H1 (cell line): ENCODE measurements at regions not wholly inside any gene's neighbourhood (a gene's known extent, or its start where the extent isn't known, plus 50 kb on each side); places are given as distances from the start of the nearest gene placed in this dataset.

ENCODE experiments used
- CTCF ChIA-PET: fragments of 300-600 bp; sonication (Branson Sonifier 250); formaldehyde crosslinking; loops from one replicate; lab custom pipeline; 2021; ENCODE audit not compliant: partially characterized antibody; lab: Charles Lee
- POLR2A ChIA-PET: fragments of 300-600 bp; sonication (Branson Sonifier 250); formaldehyde crosslinking; loops from one replicate; lab custom pipeline; 2021; ENCODE audit warnings: inconsistent platforms; ENCODE audit not compliant: partially characterized antibody; lab: Charles Lee
- DNase-seq, 2 experiments: peaks; one replicate each; pipeline versions ENCODE4 v3.0.0 to v3.0.0-alpha.2; 2010 to 2022; ENCODE audit warnings: low spot score in 2 of 2, low read depth in 1 of 2, mixed read lengths in 1 of 2
- FAIRE-seq: peaks from 2 replicates; lab custom pipeline; 2011; peaks lifted over from hg19 to GRCh38; lab: Jason Lieb, UNC
- H2AFZ ChIP-seq: 2 replicates; pipeline ENCODE4 v1.8.1; 2012; ENCODE audit warnings: low read length, inconsistent platforms
- H2AK5ac ChIP-seq: 2 replicates; pipeline ENCODE4 v1.6.1; 2013; ENCODE audit warnings: low read depth, low read length
- H2BK120ac ChIP-seq: replicated peaks from 2 replicates; pipeline ENCODE3; 2013; ENCODE audit warnings: low read depth, low read length, inconsistent platforms
- H2BK12ac ChIP-seq: 2 replicates; pipeline ENCODE4 v1.6.1; 2013; ENCODE audit warnings: low read depth, low read length
- H2BK15ac ChIP-seq: 2 replicates; pipeline ENCODE4 v1.6.1; 2013; ENCODE audit warnings: low read length
- H2BK20ac ChIP-seq: 2 replicates; pipeline ENCODE4 v1.6.1; 2013; ENCODE audit warnings: low read length
- H2BK5ac ChIP-seq: 2 replicates; pipeline ENCODE4 v1.6.1; 2013; ENCODE audit warnings: low read depth, low read length
- H3K14ac ChIP-seq: 2 replicates; pipeline ENCODE4 v1.6.1; 2013; ENCODE audit warnings: inconsistent platforms; ENCODE audit not compliant: insufficient read length
- H3K18ac ChIP-seq: 2 replicates; pipeline ENCODE4 v1.6.1; 2013; ENCODE audit warnings: low read length; ENCODE audit errors: extremely low read depth
- H3K23ac ChIP-seq: 2 replicates; pipeline ENCODE4 v1.6.1; 2013; ENCODE audit warnings: inconsistent platforms; ENCODE audit not compliant: insufficient read length
- H3K23me2 ChIP-seq: 2 replicates; pipeline ENCODE4 v1.6.1; 2013; ENCODE audit warnings: low read depth, low read length
- H3K27ac ChIP-seq: 2 replicates; pipeline ENCODE4 v1.6.1; 2011; ENCODE audit warnings: low read depth, low read length, inconsistent platforms
- H3K27me3 ChIP-seq, 4 experiments: replicated peaks in 1 of 4; 1 replicate in 1 of 4; 2 replicates in 3 of 4; pipeline versions ENCODE4 v1.6.1 to v1.8.1; 2011 to 2013; ENCODE audit warnings: low read length in 3 of 4, mild to moderate bottlenecking in 3 of 4, inconsistent platforms in 2 of 4, mixed read lengths in 2 of 4, moderate library complexity in 1 of 4; ENCODE audit not compliant: control insufficient read depth in 3 of 4, insufficient read depth in 3 of 4; ENCODE audit errors: extremely low read depth in 1 of 4
- H3K36me3 ChIP-seq, 4 experiments: 2 replicates each; pipeline versions ENCODE4 v1.6.1 to v1.8.1; 2011 to 2013; ENCODE audit warnings: mild to moderate bottlenecking in 4 of 4, low read length in 3 of 4, moderate library complexity in 2 of 4, control low read depth in 1 of 4, inconsistent platforms in 1 of 4; ENCODE audit not compliant: insufficient read depth in 4 of 4, control insufficient read depth in 2 of 4
- H3K4ac ChIP-seq: replicated peaks from 2 replicates; pipeline ENCODE3; 2013; ENCODE audit warnings: low read length, low read depth, mixed read lengths, inconsistent platforms; ENCODE audit not compliant: insufficient read length
- H3K4me1 ChIP-seq, 4 experiments: replicated peaks in 1 of 4; 1 replicate in 1 of 4; 2 replicates in 3 of 4; pipeline versions ENCODE4 v1.6.1 to v1.8.1; 2011 to 2013; ENCODE audit warnings: low read length in 3 of 4, inconsistent platforms in 2 of 4, mixed read lengths in 1 of 4; ENCODE audit not compliant: insufficient read depth in 4 of 4, control insufficient read depth in 3 of 4
- H3K4me2 ChIP-seq, 2 experiments: 2 replicates each; pipeline versions ENCODE4 v1.6.1 to v1.8.1; 2011 to 2013; ENCODE audit warnings: low read depth in 2 of 2, low read length in 2 of 2, control low read depth in 1 of 2, inconsistent platforms in 1 of 2, mild to moderate bottlenecking in 1 of 2; ENCODE audit not compliant: insufficient read depth in 1 of 2
- H3K4me3 ChIP-seq, 4 experiments: fragments of 200-600, 300-600 bp in 1 of 4; sonication (generic), shearing (Covaris generic), sonication (Bioruptor Twin) in 1 of 4; 2 replicates each; pipeline versions ENCODE4 v1.5.1 to v1.8.1; 2011 to 2016; ENCODE audit warnings: low read length in 4 of 4, low read depth in 3 of 4, control low read depth in 2 of 4, inconsistent platforms in 2 of 4, mild to moderate bottlenecking in 2 of 4, mixed read lengths in 1 of 4, moderate library complexity in 1 of 4; ENCODE audit not compliant: insufficient read depth in 2 of 4; ENCODE audit errors: extremely low read depth in 1 of 4
- H3K56ac ChIP-seq: replicated peaks from 2 replicates; pipeline ENCODE3; 2013; ENCODE audit warnings: low read depth, mild to moderate bottlenecking, mixed read lengths, low read length, inconsistent platforms; ENCODE audit not compliant: insufficient read length
- H3K79me1 ChIP-seq: 2 replicates; pipeline ENCODE4 v1.6.1; 2013; ENCODE audit warnings: low read depth, low read length, control low read depth
- H3K79me2 ChIP-seq, 2 experiments: 2 replicates each; pipeline versions ENCODE4 v1.6.1 to v1.8.1; 2012 to 2013; ENCODE audit warnings: low read length in 2 of 2, mild to moderate bottlenecking in 2 of 2, inconsistent platforms in 1 of 2; ENCODE audit not compliant: insufficient read depth in 2 of 2, control insufficient read depth in 1 of 2
- H3K9ac ChIP-seq, 4 experiments: replicated peaks in 1 of 4; 1 replicate in 1 of 4; 2 replicates in 3 of 4; pipeline versions ENCODE4 v1.6.1 to v1.8.1; 2011 to 2013; ENCODE audit warnings: low read depth in 3 of 4, low read length in 3 of 4, control low read depth in 2 of 4, mild to moderate bottlenecking in 2 of 4, moderate library complexity in 2 of 4, inconsistent platforms in 1 of 4; ENCODE audit errors: extremely low read depth in 1 of 4
- H3K9me3 ChIP-seq, 2 experiments: 2 replicates each; pipeline versions ENCODE4 v1.6.1 to v1.8.1; 2012 to 2013; ENCODE audit warnings: mild to moderate bottlenecking in 2 of 2, moderate library complexity in 2 of 2, control low read depth in 1 of 2, inconsistent platforms in 1 of 2, low read depth in 1 of 2, low read length in 1 of 2, mixed read lengths in 1 of 2; ENCODE audit not compliant: insufficient read depth in 2 of 2
- H4K20me1 ChIP-seq, 2 experiments: replicated peaks in 1 of 2; 2 replicates each; pipeline versions ENCODE3 to v1.8.1; 2011 to 2013; ENCODE audit warnings: inconsistent platforms in 2 of 2, low read length in 2 of 2, mild to moderate bottlenecking in 1 of 2; ENCODE audit not compliant: insufficient read depth in 2 of 2, control insufficient read depth in 1 of 2
- H4K5ac ChIP-seq: 2 replicates; pipeline ENCODE4 v1.6.1; 2013; ENCODE audit warnings: low read length, low read depth, mixed read lengths, inconsistent platforms; ENCODE audit not compliant: insufficient read length
- H4K8ac ChIP-seq: 2 replicates; pipeline ENCODE4 v1.8.0; 2013; ENCODE audit warnings: mild to moderate bottlenecking, moderate library complexity, low read length, inconsistent platforms; ENCODE audit not compliant: insufficient read depth; ENCODE audit errors: extremely low read depth
- H4K91ac ChIP-seq: replicated peaks from 2 replicates; pipeline ENCODE3; 2013; ENCODE audit warnings: low read length, mixed read lengths, inconsistent platforms; ENCODE audit not compliant: insufficient read length
- CEBPB ChIP-seq: IDR thresholded peaks from 2 replicates; pipeline ENCODE4 v1.6.1; 2012; ENCODE audit warnings: low read depth, low read length
- CTBP2 ChIP-seq: IDR thresholded peaks from 2 replicates; pipeline ENCODE4 v1.7.0; 2011; ENCODE audit warnings: borderline replicate concordance, mild to moderate bottlenecking, moderate library complexity, mixed read lengths, low read length; ENCODE audit not compliant: insufficient read depth, insufficient read length
- CTCF ChIP-seq, 3 experiments: IDR thresholded peaks; 1 replicate in 2 of 3; 2 replicates in 1 of 3; pipeline versions ENCODE4 v1.5.1 to v1.6.1; 2011; ENCODE audit warnings: low read length in 3 of 3, mild to moderate bottlenecking in 3 of 3, inconsistent platforms in 2 of 3, low read depth in 1 of 3, moderate library complexity in 1 of 3; ENCODE audit not compliant: insufficient read depth in 1 of 3; ENCODE audit errors: control extremely low read depth in 1 of 3
- EP300 ChIP-seq, 2 experiments: IDR thresholded peaks; 1 replicate in 1 of 2; 2 replicates in 1 of 2; pipeline ENCODE4 v1.6.1; 2011 to 2012; ENCODE audit warnings: low read depth in 2 of 2, low read length in 2 of 2, mild to moderate bottlenecking in 2 of 2, borderline replicate concordance in 1 of 2, inconsistent platforms in 1 of 2, moderate library complexity in 1 of 2
- EZH2 ChIP-seq: fragments of 200-600 bp; sonication (generic); IDR thresholded peaks from 2 replicates; pipeline ENCODE4 v1.7.1; 2012; ENCODE audit warnings: low read depth, mild to moderate bottlenecking, moderate library complexity, low read length, inconsistent platforms; ENCODE audit not compliant: severe bottlenecking
- HDAC2 ChIP-seq, 2 experiments: fragments of 300-600 bp in 1 of 2; sonication (generic) in 1 of 2; IDR thresholded peaks; 2 replicates each; pipeline ENCODE4 v1.6.1; 2011 to 2012; ENCODE audit warnings: low read depth in 2 of 2, low read length in 2 of 2, mild to moderate bottlenecking in 2 of 2, moderate library complexity in 2 of 2, borderline replicate concordance in 1 of 2, inconsistent platforms in 1 of 2
- MAX ChIP-seq: IDR thresholded peaks from 2 replicates; pipeline ENCODE4 v1.6.1; 2012; ENCODE audit warnings: inconsistent platforms
- POLR2AphosphoS5 ChIP-seq: IDR thresholded peaks from 2 replicates; pipeline ENCODE4 v1.6.1; 2011; ENCODE audit warnings: low read depth, low read length
- RAD21 ChIP-seq, 2 experiments: IDR thresholded peaks in 1 of 2; conservative IDR thresholded peaks in 1 of 2; 2 replicates each; pipeline ENCODE4 v1.6.1; 2011; ENCODE audit warnings: low read depth in 2 of 2, low read length in 2 of 2, improper control_type of control experiment in 1 of 2, inconsistent platforms in 1 of 2, mild to moderate bottlenecking in 1 of 2, moderate library complexity in 1 of 2
- YY1 ChIP-seq: IDR thresholded peaks from 2 replicates; pipeline ENCODE4 v1.6.1; 2011; ENCODE audit warnings: low read depth, mild to moderate bottlenecking, low read length
- WGBS, 2 experiments: shearing (Covaris generic) in 1 of 2; methylation state at CpG; one replicate each; pipeline versions ENCODE4 v1.1.6 to v1.1.7; 2013 to 2015; ENCODE audit warnings: low lambda C conversion rate in 2 of 2, mixed read lengths in 2 of 2, inconsistent platforms in 1 of 2, low coverage in 1 of 2, missing lambda C conversion rate in 1 of 2; ENCODE audit not compliant: insufficient replicate concordance in 2 of 2, insufficient coverage in 1 of 2, insufficient read length in 1 of 2; ENCODE audit errors: extremely low coverage in 1 of 2, missing lambda C conversion rate in 1 of 2; 5-methylcytosine and 5-hydroxymethylcytosine counted together

GRCh38 chr4:97153042-97153441 is 990.2 kb downstream of the STPG2 start:
- Histone ChIP-seq H3K23me2 (no peaks in the 10 kb centered on the region), H3K4ac (no peak overlapping the region), H3K23ac (no peak overlapping the region), H4K5ac (no peak overlapping the region), H3K79me2 (no peaks in the 10 kb centered on the region), H4K20me1 (no peaks in the 10 kb centered on the region), H3K9ac (no peak overlapping the region), H3K79me1 (no peaks in the 10 kb centered on the region), H3K4me2 (no peak overlapping the region), H3K27me3 (no peaks in the 10 kb centered on the region), H2BK12ac (no peak overlapping the region), H2BK15ac (no peak overlapping the region), H3K56ac (no peak overlapping the region), H3K4me1 (0 out of 7 replicates have a peak, but pooled peaks cover 0 to 3% (median 0%) of the 10 kb centered on the region in 4 experiments), H2BK5ac (no peak overlapping the region), H2AFZ (no peak overlapping the region), H3K14ac (no peak overlapping the region), H2BK120ac (no peak overlapping the region), H2AK5ac (no peak overlapping the region), H3K36me3 (no peaks in the 10 kb centered on the region), H4K91ac (no peak overlapping the region), H3K9me3 (no peaks in the 10 kb centered on the region), H3K18ac (no peak overlapping the region), H3K4me3 (no peak overlapping the region), H2BK20ac (no peak overlapping the region), H4K8ac (no peak overlapping the region), H3K27ac (no peak overlapping the region)
- ChIA-PET CTCF (interaction anchor here (0.7 to 2.1 kb wide), 11 partner anchors 8 to 894 kb away, joined by 3 to 9 read pairs (median 3); no protein-coding TSS in a partner anchor), POLR2A (interaction anchor here (1.1 kb wide), 1 partner anchor 11 kb away, joined by 4 read pairs; no protein-coding TSS in a partner anchor)
- no peak for FAIRE-seq
- no peak for DNase-seq
- 92% methylated on average over 1 of the region's 1 CpG; no CpG with 5 or more reads in 1 of the 2 experiments for WGBS, 2 experiments
- TF ChIP-seq RAD21 (IDR thresholded peaks at IDR 0.05 in 1 of 2, conservative IDR thresholded peaks at IDR 0.05 in 1 of 2; ENCODE audit: low read depth in 2 of 2, low read length in 2 of 2) (peak; percentile 62 to 73), EP300 (IDR thresholded peaks at IDR 0.05; ENCODE audit: borderline replicate concordance in 1 of 2, low read depth in 2 of 2, low read length in 2 of 2) (no peak), CTCF (IDR thresholded peaks at IDR 0.05; ENCODE audit: control extremely low read depth in 1 of 3, insufficient read depth in 1 of 3, low read depth in 1 of 3, low read length in 3 of 3) (peak in 2 of 3 experiments; percentile 41 to 45; a peak in 2 of 4 replicates), MAX (no peak), YY1 (no peak), CEBPB (peak; percentile 92), CTBP2 (no peak), EZH2 (no peak), HDAC2 (IDR thresholded peaks at IDR 0.05; ENCODE audit: borderline replicate concordance in 1 of 2, low read depth in 2 of 2, low read length in 2 of 2) (no peak), POLR2AphosphoS5 (no peak)
